Smooth muscle cell (in vitro differentiated cells): ENCODE measurements at regions not wholly inside any gene's neighbourhood (a gene's known extent, or its start where the extent isn't known, plus 50 kb on each side); places are given as distances from the start of the nearest gene placed in this dataset.
A peak's percentile ranks its signal among the peaks of the same experiment; 100 is the strongest.

ENCODE experiments used
- DNase-seq: peaks from one replicate; lab custom pipeline; 2025; ENCODE audit not compliant: unreplicated experiment; lab: John Stamatoyannopoulos, UW
- H2AFZ ChIP-seq: fragments of 200-600 bp; sonication (generic); 2 replicates; pipeline ENCODE4 v1.6.0; 2016; ENCODE audit warnings: antibody characterized with exemption, low read depth, mild to moderate bottlenecking
- H3F3A ChIP-seq: fragments of 200-600 bp; sonication (generic); 2 replicates; pipeline ENCODE4 v1.6.0; 2017; ENCODE audit warnings: antibody characterized with exemption, low read depth
- H3K27ac ChIP-seq: fragments of 200-600 bp; sonication (generic); 2 replicates; pipeline ENCODE4 v1.5.1; 2016; ENCODE audit warnings: low read depth, mild to moderate bottlenecking
- H3K27me3 ChIP-seq: fragments of 200-600 bp; sonication (generic); 2 replicates; pipeline ENCODE4 v1.6.1; 2016; ENCODE audit warnings: low read depth, mild to moderate bottlenecking
- H3K36me3 ChIP-seq: fragments of 200-600 bp; sonication (generic); 2 replicates; pipeline ENCODE4 v1.5.1; 2016; ENCODE audit warnings: low read depth
- H3K4me1 ChIP-seq: fragments of 200-600 bp; sonication (generic); 2 replicates; pipeline ENCODE4 v1.5.1; 2016; ENCODE audit warnings: low read depth
- H3K4me2 ChIP-seq: fragments of 200-600 bp; sonication (generic); 2 replicates; pipeline ENCODE4 v1.6.0; 2016; ENCODE audit warnings: mild to moderate bottlenecking
- H3K4me3 ChIP-seq: fragments of 200-600 bp; sonication (generic); 2 replicates; pipeline ENCODE4 v1.5.1; 2016; ENCODE audit warnings: mild to moderate bottlenecking
- H3K79me2 ChIP-seq: fragments of 200-600 bp; sonication (generic); 2 replicates; pipeline ENCODE4 v1.6.0; 2016; ENCODE audit warnings: low read depth, mild to moderate bottlenecking
- H3K9ac ChIP-seq: fragments of 200-600 bp; sonication (generic); 2 replicates; pipeline ENCODE4 v1.6.0; 2016; ENCODE audit warnings: low read depth
- H3K9me3 ChIP-seq: fragments of 200-600 bp; sonication (generic); replicated peaks from 2 replicates; pipeline ENCODE4 v1.5.1; 2016; ENCODE audit warnings: low read depth
- H4K20me1 ChIP-seq: fragments of 200-600 bp; sonication (generic); 2 replicates; pipeline ENCODE4 v1.6.0; 2016; ENCODE audit warnings: low read depth
- WGBS: methylation state at CpG from one replicate; pipeline ENCODE4 v1.1.7; 2016; ENCODE audit warnings: low lambda C conversion rate; 5-methylcytosine and 5-hydroxymethylcytosine counted together
- TF ChIP-seq, protein P1 (sequence below): fragments of 200-600 bp; sonication (generic); IDR thresholded peaks from 2 replicates; pipeline ENCODE4 v1.5.1; 2017; ENCODE audit warnings: borderline replicate concordance, mild to moderate bottlenecking, antibody characterized with exemption; ENCODE audit not compliant: insufficient read depth, poor library complexity, severe bottlenecking

DNA sequence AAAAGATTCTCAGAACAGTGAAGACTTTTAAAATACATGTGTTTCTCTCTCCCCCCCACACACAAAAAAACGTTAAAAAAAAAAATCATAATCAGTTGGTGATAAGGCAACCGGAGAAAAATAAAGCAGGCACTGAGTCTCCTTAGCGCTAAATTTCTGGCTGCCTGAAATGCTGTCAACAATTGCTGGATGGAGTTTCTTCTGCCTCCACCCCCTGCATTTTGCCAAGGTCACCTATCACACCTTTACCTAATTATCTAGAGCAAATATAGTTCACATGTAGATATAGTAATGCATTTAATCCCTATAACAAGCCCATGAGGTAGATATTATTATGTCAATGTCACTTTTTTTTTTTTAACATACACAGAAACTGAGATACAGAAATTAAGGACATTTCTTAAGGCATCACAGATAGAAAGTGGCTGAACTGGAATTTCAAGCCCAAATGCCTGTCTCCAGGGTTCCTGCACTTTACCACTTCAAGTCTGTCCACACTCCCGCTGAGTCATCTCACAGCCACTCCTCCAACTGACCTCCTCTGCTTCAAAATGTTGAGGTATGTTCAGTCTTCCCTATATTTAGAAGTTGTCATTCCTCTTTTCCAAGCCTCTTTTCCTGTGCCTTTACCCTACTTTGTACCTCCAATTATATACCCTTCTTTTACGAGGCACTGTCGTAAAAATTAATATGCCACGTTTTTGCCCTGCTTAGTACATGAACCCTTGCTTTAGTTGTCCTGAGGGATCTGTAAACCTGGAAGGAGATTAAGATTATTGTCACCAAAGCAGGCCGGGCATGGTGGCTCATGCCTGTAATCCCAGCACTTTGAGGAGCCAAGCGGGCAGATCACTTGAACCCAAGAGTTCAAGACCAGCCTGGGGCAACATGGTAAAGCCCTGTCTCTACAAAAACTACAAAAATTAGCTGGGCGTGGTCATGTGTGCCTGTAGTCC lies 72.8 kb upstream of the MPP7 start:
- Histone ChIP-seq H4K20me1 (no peaks in the 10 kb centered on the region), H2AFZ (no peak overlapping the region), H3K36me3 (no peaks in the 10 kb centered on the region), H3K27ac (peak overlapping the region; percentile 72), H3K27me3 (peaks cover 5% of the 10 kb centered on the region), H3K4me2 (peak overlapping the region; percentile 40), H3K79me2 (no peaks in the 10 kb centered on the region), H3K9me3 (no peaks in the 10 kb centered on the region), H3F3A (no peaks in the 10 kb centered on the region), H3K4me3 (no peak overlapping the region), H3K4me1 (no peaks in the 10 kb centered on the region), H3K9ac (no peak overlapping the region)
- 43% methylated on average over 10 of the region's 10 CpGs for WGBS
- TF ChIP-seq, protein P1, sequence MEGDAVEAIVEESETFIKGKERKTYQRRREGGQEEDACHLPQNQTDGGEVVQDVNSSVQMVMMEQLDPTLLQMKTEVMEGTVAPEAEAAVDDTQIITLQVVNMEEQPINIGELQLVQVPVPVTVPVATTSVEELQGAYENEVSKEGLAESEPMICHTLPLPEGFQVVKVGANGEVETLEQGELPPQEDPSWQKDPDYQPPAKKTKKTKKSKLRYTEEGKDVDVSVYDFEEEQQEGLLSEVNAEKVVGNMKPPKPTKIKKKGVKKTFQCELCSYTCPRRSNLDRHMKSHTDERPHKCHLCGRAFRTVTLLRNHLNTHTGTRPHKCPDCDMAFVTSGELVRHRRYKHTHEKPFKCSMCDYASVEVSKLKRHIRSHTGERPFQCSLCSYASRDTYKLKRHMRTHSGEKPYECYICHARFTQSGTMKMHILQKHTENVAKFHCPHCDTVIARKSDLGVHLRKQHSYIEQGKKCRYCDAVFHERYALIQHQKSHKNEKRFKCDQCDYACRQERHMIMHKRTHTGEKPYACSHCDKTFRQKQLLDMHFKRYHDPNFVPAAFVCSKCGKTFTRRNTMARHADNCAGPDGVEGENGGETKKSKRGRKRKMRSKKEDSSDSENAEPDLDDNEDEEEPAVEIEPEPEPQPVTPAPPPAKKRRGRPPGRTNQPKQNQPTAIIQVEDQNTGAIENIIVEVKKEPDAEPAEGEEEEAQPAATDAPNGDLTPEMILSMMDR = no peak
- no peak for DNase-seq

DNA sequence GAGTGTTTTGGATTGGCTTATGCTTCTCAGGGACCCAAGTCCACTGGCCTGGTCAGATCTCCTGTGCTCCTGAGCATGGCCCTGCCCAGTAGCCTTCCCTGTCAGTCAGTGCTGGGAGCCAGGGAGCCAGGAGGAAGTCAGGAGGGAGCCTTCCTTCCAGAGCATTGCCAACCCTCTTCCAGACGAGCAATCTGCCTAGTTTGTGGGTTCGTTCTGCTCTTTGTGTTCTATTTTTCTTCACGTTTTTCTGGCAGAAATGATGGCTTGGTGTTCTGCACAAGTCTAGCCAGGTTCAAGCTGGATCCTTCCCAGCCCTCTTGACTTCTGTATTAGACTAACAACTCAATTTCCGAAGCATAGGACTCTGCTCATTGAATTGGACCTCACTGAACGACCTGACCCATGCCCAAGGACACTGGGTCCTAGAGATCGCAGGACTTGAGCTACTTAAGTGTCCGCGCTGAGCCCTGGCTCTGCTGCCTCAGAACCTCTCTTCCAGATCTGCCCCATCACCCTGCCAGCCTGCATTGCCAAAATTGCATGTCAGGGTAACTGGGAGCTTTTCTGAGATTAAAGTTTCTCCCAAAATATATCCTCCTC lies 76.2 kb upstream of the MPP7 start:
- 83% methylated on average over 8 of the region's 8 CpGs for WGBS
- no peaks in the 10 kb centered on the region for H4K20me1 ChIP-seq

DNA sequence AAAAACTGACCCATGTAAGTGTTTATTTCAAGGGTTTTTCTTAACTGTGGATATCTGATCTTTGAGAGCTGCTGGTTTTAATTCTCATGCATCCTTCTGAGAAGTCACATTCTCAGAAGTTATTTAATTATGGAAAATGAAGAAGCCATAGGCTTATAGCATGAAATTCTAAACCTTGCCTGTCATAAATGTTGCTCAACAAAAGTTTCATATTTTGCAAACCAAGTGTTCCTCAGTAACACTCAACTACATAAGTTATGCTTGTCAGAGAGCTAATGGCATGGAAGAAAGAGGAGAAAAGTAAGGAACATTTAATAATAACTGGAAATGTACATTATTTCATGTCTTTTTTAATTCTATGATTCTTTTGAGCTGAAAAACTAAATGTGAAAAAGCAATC lies 78.6 kb upstream of the MPP7 start:
- no peaks in the 10 kb centered on the region for H3K79me2 ChIP-seq
- H3K4me2 ChIP-seq = peak overlapping the region; percentile 31
- H3K27ac ChIP-seq = no peak overlapping the region
- no peaks in the 10 kb centered on the region for H3K9me3 ChIP-seq
- no peaks in the 10 kb centered on the region for H3K36me3 ChIP-seq
- no peak overlapping the region for H2AFZ ChIP-seq
- H3F3A ChIP-seq = no peaks in the 10 kb centered on the region
- no peak overlapping the region for H3K4me3 ChIP-seq
- H3K9ac ChIP-seq = no peak overlapping the region
- TF ChIP-seq, protein P1 = no peak
- no peaks in the 10 kb centered on the region for H4K20me1 ChIP-seq
- peaks cover 5% of the 10 kb centered on the region for H3K27me3 ChIP-seq
- no peaks in the 10 kb centered on the region for H3K4me1 ChIP-seq
- no peak for DNase-seq

More for the DNA sequence above, 76.2 kb upstream of the MPP7 start:
- peaks cover 5% of the 10 kb centered on the region for H3K27me3 ChIP-seq
- no peak for DNase-seq
- H3K9me3 ChIP-seq = no peaks in the 10 kb centered on the region
- TF ChIP-seq, protein P1 = no peak
- no peaks in the 10 kb centered on the region for H3F3A ChIP-seq
- H3K4me2 ChIP-seq = no peak overlapping the region
- no peak overlapping the region for H3K9ac ChIP-seq
- H3K79me2 ChIP-seq = no peaks in the 10 kb centered on the region
- H3K27ac ChIP-seq = no peak overlapping the region
- no peak overlapping the region for H2AFZ ChIP-seq
- H3K4me3 ChIP-seq = no peak overlapping the region
- no peaks in the 10 kb centered on the region for H3K4me1 ChIP-seq
- H3K36me3 ChIP-seq = no peaks in the 10 kb centered on the region
